GM06990 (cell line): ENCODE measurements at regions not wholly inside any gene's neighbourhood (a gene's known extent, or its start where the extent isn't known, plus 50 kb on each side); places are given as distances from the start of the nearest gene placed in this dataset.

Experiments
- DNase-seq: peaks from one replicate; pipeline ENCODE4 v3.0.0-alpha.2; 2011; ENCODE audit not compliant: insufficient read length; ENCODE audit errors: extremely low read depth
- H3K27me3 ChIP-seq: replicated peaks from 2 replicates; pipeline ENCODE4 v1.6.0; 2011; ENCODE audit warnings: low read length; ENCODE audit not compliant: control insufficient read depth, insufficient read depth
- H3K36me3 ChIP-seq: 2 replicates; pipeline ENCODE4 v1.5.1; 2011; ENCODE audit warnings: low read length; ENCODE audit not compliant: control insufficient read depth, insufficient read depth
- H3K4me3 ChIP-seq: replicated peaks from 2 replicates; pipeline ENCODE4 v1.5.1; 2011; ENCODE audit warnings: low read depth, mild to moderate bottlenecking, control low read depth, low read length
- CTCF ChIP-seq: IDR thresholded peaks from 2 replicates; pipeline ENCODE4 v1.5.1; 2011; ENCODE audit warnings: low read length, control low read depth, mild to moderate bottlenecking, inconsistent platforms; ENCODE audit not compliant: insufficient read depth, poor library complexity, severe bottlenecking

- no peaks in the 10 kb centered on the region for H3K36me3 ChIP-seq
- no peak overlapping the region for H3K4me3 ChIP-seq
- no peaks in the 10 kb centered on the region for H3K27me3 ChIP-seq
- DNase-seq, result no peak
- TF ChIP-seq CTCF, result no peak
These were observed 190.6 kb upstream of the SLC39A10 start for GRCh38 chr2:195466427-195466826.

- Histone ChIP-seq H3K36me3 (no peaks in the 10 kb centered on the region), H3K4me3 (no peak overlapping the region), H3K27me3 (no peaks in the 10 kb centered on the region)
- DNase-seq, result no peak
- TF ChIP-seq CTCF, result no peak
These were observed 196.0 kb upstream of the SLC39A10 start for GRCh38 chr2:195461010-195461409.

- Histone ChIP-seq H3K4me3 (no peak overlapping the region), H3K36me3 (no peaks in the 10 kb centered on the region), H3K27me3 (no peaks in the 10 kb centered on the region)
- TF ChIP-seq CTCF, result no peak
- DNase-seq, result no peak
These were observed 198.1 kb upstream of the SLC39A10 start for GRCh38 chr2:195458936-195459335.

GRCh38 chr2:195457873-195458272, 199.2 kb upstream of the SLC39A10 start:
- no peak for DNase-seq
- no peaks in the 10 kb centered on the region for H3K36me3 ChIP-seq
- H3K4me3 ChIP-seq, result no peak overlapping the region
- no peaks in the 10 kb centered on the region for H3K27me3 ChIP-seq
- no peak for TF ChIP-seq CTCF

- DNase-seq, result no peak
- no peaks in the 10 kb centered on the region for H3K27me3 ChIP-seq
- no peaks in the 10 kb centered on the region for H3K36me3 ChIP-seq
- TF ChIP-seq CTCF, result no peak
- no peak overlapping the region for H3K4me3 ChIP-seq
These were observed 200.3 kb upstream of the SLC39A10 start for GRCh38 chr2:195456771-195457170.

- Histone ChIP-seq H3K4me3 (no peak overlapping the region), H3K36me3 (no peaks in the 10 kb centered on the region), H3K27me3 (no peaks in the 10 kb centered on the region)
- TF ChIP-seq CTCF, result no peak
- DNase-seq, result no peak
These were observed 205.9 kb upstream of the SLC39A10 start for GRCh38 chr2:195451160-195451559.
